DMS114 treated with DMSO at 0.1 percent for 48 hours (cell line): ENCODE measurements at regions not wholly inside any gene's neighbourhood (a gene's known extent, or its start where the extent isn't known, plus 50 kb on each side); places are given as distances from the start of the nearest gene placed in this dataset.

ENCODE experiments used
- DNase-seq: peaks from one replicate; lab custom pipeline; 2025; ENCODE audit not compliant: unreplicated experiment; lab: John Stamatoyannopoulos, UW

DNA sequence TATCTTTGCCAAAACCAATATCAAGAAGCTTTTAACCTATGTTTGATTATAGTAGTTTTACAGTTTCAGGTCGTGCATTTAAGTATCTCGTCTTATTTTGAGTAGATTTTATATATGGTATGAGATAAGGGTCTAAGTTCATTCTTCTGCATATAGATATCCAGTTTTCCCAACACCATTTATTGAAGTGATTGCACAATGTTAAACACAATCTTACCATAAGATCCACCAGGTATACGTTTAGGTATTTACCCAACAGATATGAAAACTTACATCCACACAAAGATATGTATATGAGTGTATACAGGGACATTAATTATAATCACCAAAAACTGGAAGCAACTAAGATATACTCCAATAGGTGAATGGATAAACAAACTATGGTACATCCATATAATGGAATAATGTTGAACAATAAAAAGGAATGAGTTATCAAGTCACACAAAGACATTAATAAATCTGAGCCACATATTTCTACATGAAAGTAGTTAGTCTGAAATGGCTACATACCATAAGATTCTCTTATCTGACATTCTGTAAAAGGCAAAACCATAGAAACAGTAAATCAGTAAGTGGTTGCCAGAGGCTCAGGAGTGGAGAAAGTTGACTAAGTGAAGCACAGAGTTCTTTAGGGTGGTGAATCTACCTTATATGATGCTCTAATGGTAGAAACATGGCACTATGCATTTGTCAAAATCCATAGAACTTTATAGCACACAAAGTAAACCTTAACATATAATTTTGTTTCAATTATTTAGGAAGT lies 222.6 kb downstream of the NUAK1 start:
- DNase-seq: no peak

DNA sequence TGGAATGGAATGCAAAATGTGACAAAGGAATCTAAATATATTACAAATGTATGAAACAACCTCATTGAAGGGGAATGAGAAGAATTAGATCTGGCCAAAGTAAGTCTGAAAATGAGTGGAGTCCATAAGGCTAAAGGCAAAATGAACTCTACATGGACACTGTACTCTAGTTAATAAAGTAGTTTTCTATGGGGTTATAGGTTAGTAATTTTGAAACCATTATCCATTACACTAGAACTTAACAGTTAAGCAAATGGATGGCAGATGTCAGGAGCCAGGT lies 222.1 kb downstream of the NUAK1 start:
- no peak for DNase-seq

DNA sequence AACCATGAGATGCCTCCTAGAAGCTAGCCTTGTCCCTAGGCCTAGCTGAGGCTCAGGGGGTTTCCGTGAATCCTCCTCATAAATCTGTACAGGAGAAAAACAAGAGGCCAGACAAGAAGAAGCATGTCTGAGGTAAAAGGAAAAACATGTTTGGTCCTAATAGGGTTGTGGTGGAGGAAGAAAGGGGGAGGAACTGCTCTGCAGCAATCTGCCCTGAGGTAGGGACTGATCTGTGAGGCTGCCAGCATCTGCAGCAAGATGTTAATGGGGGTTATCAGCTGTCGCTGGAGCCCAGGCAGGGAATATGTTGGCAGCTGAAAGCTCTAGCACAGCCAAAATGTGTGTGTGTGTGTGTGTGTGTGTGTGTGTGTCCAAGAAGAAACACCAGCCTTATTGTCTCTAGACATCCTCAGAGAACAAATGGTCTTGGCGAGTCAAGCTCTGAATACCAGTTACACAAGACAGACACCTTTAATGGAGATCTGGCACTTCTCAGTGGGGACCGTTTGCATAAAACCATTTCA lies 218.5 kb downstream of the NUAK1 start:
- DNase-seq: no peak

DNA sequence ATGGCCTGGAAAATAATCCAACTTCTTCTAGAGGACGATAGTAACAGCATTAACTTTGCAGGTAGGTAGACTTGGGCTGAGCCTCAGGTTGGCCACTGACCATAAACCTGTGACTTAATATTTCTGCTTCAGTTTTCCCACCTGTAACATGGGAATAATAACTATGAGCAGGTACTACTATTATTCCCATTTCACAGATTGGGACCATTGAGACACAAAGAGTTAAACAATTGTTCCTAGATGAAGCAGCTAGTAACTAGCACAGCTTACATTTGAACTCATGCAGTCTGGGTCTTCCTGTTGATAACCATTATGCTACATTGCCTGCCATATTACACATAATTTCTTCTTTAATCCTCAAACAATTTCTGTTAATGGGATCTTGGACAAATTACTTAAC lies 217.7 kb downstream of the NUAK1 start:
- no peak for DNase-seq

DNA sequence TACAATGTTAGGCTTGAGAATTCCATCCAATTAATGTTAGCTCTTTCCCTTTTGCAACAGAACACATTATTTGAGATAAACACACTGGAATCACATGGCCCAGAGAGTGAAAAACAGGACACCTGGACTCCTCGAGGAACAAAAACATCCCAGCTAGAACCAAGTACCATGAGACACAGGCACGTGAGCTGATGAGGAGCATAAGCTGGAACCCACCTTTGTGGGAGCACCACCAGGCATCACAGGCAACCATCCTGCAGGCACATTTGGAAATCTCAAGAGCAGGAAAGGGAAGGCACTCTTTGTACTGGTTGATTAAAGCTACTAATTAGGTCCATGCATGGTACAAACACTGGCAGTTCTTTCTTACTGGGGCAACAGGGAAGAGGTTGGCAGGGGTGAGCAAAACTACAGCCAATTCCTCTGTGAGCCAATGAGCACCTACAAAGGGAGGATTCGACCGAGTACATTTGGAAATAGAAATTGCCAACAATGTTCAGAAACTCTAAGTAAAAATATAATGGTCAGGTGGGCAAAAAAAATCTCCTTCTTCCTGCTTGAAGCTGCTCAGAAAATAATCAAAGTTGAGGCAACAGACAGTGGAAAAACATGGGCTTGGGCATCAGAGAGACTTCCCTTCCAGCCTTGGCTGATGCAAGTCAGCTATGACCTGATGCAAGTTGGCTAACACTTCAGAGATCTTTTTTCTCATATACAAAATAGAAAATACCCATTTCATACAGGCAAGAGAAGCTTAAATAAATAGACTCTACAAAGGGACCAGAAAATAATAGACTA lies 216.7 kb downstream of the NUAK1 start:
- DNase-seq: no peak

DNA sequence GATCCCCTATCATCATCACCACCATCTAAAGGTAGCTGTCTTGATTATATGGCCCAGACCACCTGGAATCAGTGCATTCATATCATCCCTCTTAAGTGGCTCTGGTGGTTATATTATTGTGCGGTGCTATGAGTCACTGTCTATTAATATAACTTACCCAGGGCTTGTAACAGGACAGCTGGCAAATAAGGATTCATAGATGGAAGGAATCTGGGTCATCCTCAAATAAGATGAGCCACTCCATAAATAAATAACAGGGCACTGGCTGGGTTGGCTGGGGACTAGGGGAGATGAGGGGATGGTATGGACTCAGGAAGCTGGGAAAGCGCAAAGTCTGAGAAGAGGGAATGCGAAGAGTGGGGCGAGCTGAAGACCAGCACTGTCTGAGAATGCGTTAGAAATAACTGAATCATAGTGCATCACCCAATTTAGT lies 216.1 kb downstream of the NUAK1 start:
- DNase-seq: no peak

DNA sequence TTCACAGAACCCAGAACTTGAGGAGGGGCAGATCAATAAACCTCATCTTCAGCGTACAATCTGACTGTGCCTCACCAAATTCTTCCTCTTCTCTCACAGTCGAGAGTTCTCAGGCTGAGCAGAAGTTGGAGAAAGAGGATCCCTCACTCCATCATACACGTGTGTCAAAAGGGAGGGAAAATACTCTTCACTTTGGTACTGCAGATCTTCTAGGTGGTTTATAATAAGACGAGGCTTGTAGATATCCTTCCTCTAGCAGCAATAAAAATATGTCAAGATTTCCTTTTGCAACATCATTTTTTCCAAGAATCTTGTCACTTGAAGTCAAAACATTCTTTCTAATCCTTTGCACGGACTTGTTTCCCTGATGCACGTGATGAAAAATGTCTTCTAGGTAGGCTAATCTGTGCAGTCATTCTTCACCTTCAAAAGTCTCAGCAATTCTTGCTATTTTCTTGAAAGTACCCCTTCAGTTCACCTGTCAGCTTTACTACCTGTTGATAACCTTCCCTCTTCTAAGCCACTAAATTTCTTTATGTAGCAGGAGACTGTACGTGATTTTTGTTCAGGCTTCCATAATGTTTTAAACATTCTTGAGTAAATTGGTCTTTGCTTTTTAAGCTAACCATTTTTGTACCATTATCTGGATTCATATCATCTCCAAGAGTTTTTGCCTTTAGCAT lies 214.1 kb downstream of the NUAK1 start:
- DNase-seq: no peak

DNA sequence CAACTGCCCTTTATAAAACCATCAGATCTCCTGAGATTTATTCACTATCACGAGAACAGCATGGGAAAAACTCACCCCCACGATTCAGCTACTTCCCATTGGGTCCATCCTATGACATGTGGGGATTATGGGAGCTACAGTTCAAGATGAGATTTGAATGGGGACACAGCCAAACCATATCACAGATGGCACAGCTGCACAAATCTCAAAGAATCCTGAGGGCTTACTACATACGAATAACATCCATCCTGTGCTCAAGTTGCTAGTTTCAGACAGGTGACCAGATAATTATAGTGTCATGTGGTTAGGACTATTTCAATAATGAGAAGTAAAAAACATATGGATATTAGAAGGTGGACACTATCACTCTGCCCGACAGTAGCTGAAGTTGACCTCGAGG lies 211.2 kb downstream of the NUAK1 start:
- DNase-seq: no peak

DNA sequence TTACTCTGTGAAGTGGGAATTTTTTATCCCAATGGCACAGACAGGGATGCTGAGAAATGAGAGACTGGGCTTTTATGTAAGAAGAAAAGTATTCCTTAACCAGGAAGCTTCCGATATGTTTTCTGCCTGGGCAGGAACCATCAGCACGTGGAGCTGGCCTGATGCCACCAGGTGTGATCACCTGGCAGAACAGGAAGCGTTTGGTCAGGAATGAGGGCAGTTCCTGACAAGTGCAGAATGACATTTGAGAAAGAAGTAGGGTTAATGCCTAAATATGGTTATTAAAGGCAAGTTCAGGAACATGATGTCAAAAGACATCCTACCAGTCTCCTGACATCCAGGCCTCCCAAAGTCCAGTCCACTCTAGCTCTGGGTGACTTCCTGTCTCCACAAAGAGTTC lies 210.3 kb downstream of the NUAK1 start:
- no peak for DNase-seq

DNA sequence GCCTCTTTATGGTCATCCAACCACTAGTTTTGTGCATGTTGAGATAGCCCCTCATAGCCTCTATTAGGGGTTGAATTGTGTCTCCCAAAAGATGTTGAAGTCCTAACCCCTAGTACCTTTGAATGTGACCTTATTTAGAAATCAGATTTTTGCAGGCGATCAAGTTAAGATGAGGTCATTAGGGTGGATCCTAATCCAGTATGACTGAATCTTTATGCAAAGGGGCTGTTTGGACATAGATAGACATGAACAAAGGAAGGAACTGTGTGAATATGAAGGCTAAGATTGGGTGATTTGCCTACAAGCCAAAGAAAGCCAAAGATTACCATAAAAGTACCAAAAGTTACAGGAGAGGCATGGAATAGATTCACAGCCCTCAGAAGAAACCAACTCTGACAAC lies 209.6 kb downstream of the NUAK1 start:
- no peak for DNase-seq

DNA sequence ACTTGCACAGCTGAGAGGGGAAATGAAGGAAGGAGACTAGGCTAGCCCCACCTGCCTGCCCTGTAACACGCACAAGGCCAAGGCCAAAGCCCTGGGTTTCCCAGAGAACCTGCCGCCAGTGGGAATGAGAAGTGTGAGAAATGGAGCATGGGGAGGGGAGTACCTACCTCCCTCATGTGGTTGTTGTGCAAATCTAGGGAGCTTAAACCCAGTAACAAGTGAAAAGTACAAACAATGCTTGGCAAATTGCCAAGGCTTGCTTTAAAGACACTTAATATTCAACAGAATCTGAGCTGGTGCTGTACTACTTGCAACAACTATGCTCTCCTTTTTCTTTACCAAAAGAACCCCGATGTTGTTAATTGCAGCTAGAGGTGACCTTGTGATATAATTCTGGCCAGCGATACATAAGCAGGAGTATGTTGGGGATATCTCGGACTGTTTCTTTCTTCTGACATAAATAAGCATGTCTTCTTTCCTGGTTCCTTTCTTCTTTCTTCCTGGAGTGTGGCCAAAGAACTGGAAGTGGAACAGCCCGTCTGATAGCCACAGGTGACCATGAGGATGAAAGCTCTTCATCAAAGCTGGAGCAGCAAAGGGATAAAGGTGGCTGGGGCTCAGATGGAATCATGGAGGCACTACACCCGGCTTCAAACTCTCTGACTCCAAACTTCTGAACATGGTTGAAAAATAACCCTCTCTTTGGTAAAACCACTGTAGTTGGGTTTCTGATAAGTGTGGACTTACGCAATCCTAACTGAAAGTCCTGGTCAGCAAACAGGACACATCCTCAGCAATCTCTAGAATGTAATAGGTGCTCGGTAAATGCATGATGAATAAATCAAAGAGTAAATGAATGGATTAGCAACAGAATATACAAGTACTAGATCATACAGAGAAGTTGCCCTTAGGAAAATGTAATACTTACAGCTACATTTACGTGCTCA lies 207.9 kb downstream of the NUAK1 start:
- DNase-seq: no peak

DNA sequence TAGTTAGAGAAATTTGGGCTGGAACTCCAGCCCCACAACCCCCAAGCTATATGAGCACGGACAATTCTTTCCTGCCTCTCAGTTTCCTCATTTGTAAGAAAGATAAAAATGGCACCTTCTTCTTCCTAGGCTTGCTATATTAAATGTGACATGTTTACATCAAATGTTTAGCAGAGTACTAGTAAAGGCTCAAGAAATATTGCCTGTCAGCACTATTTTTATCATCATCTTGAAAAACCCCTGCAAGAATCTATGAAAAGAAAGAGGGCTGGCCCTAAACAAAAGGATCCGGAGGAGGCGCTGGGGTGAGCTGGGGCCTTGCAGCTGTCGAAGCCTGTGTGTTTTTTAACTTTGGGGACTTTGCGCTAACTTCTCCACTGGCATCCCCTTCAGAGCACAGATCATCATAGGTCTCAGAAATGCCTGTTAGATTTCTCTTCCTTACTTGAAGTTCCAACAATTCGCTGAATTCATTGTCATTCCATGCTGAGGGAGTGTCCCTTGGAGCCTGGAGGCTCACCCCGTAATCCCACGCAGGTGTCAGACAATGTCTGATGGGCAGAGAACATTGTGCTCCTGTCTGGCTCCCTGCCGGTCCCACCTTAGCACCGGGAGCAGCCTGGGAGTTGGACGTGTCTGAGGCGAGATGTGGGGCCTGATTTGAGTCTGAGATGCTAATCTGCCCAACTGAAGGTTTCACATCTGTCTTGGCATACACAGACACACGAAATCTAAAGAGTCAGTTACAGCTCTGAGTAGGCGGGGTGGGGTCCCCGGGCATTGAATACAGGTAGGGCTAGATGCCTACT lies 206.8 kb downstream of the NUAK1 start:
- DNase-seq: no peak

DNA sequence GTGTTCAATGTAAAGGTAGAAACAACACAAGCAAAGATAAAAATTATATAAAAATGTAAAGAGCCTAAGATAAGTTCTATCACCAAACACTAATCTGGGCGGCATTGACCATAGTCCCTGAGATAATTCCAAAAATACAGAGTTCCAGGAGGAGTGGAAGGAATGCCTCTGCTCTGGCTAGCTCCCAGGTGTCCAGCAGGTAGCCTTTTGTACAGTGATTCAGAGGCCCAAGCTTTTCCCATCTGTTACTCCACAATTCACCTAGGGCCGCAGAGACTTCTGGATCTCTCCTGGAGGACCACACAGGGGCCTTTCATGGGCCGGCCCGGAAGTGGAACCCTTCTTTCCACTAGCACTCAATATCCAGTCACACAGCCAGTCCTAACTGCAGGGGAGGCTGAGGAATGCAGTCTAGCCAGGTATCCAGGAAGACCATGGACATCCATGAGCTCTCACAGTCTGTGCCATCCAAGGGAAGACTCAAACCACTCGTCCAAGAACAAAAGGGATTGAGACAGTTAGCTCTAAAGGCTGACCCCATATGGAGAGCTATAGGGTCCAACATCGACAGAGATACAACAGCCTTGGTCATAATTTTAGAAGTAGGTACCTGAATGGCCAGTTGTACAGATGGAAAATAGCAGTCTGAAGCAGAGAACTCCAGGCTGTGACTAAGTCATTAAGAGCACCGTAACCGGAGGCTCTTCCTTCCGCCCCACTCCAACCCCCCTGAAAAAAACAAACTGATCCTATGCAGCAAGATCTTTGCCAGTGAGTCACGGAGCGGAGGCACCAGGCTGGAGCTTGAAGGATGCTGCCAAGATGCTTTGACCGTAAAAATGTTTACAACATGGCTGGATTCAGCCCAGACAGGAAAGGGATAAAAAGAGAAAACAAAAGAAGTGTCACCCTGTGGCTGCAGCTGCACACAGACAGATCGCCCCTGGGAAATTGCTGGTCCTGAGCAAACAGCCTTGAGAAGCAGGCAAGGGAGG lies 204.8 kb downstream of the NUAK1 start:
- no peak for DNase-seq

DNA sequence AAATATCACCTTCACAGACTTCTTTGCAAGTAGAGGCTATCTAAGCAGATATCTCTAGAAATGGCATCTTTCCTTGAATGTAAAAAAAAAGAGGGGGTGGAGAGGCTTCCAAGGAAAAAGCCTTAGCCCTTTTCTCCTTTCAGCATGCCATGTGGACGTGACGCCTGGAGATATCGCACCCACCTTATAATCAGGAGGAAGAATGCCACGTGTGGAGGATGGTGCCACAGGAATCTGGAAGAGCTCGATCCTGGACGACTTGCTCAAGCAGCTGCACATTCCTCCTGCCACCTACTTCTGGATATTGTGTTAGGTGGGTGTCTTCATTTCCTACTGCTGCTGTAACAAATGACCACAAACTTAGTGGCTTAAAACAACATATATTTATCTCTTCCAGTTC lies 203.6 kb downstream of the NUAK1 start:
- DNase-seq: no peak

DNA sequence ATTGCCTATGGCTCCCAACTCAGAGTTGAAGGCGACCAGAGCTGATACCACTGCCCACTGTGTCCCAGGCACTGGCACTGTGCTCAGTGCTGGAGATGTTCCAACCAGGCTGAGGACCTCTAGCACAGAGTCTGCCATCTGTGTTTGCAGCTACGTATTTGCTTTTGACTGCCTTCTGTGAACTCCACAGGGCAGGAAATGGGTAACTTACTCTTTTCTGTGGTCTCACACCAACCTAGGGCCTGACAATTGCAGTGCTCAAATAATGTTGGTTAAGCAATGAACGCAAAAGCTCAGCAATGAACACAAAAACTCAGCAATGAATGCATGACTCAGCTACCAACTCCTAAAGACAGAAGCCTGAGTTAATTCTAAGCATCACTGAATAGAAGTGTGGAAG lies 202.8 kb downstream of the NUAK1 start:
- DNase-seq: no peak

DNA sequence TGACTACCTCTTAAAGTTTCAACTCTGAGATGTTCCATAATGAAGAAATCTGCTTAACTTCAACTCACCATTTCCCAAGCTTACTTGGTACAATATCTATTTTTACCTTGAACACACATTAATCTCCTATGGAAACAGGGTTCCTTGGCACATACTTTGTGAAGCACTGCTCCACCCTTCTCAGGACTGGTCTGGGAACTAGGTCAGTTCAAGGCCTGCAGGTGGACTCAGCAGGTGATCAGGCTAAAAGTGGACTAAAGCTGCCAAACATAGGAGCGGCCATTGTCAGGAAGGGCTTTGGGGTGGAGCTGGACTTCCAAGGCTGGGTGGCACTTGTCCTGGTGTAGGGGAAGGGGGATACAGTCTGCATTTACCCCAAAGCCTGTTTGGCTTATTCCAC lies 202.3 kb downstream of the NUAK1 start:
- no peak for DNase-seq

DNA sequence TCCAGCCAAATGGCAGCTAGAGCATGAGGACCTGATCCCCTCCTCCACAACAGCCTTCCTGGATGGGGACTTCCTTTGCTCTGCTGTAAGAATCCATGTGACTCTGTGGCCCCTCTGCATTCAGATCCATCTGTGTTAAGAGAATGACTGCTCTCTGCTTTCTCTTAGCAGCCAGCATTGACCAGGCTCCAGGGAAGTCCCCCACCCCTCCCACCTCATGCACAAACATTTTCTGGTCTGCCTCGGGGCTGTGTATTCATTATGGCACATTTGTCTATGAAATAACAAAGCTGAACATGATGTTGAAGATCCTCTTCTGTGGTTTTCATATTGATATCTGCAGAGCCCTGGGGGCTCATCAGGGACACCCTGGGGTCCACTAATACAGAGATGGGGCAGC lies 201.7 kb downstream of the NUAK1 start:
- no peak for DNase-seq

DNA sequence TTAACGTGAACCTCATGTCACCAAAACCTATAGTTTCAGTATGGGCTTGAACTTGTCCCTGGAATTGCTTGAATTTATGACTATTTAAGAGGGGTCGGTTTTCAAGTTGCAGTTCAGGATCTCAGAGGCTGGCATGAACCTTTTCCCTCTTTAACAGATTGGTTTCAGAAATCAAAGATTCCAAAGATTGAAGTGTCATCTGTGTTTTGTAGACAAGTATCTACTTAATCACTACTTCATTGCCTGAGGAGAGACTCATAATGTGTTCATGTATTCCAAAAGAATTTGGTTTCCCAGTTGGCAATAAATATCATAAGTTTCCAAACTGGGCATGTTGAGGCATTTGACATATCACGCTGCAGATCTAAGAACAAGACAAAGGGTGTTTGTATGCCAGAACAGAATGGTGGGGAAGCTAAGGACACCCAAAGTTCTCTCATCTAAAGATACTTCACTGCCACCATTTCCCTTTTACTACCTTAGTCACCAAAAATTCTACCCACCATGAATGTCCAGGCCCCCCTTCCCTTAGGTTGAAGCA lies 199.5 kb downstream of the NUAK1 start:
- no peak for DNase-seq

DNA sequence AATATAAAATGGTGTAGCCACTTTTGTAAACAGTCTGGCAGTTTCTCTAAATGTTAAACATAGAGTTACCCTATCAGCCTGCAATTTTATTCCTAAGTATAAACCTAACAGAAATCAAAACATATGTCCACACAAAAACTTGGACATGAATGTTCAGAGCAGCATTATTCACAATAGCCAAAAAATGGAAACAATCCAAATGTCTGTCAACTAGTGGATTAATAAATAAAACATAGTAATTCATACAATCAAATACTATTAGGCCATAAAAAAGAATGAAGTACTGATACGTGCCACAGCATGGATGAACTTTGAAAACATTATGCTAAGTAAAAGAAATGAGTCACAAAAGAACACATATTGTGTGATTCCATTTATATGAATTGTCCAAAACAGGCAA lies 196.5 kb downstream of the NUAK1 start:
- DNase-seq: no peak
